ENCODE measurements at regions not wholly inside any gene's neighbourhood (a gene's known extent, or its start where the extent isn't known, plus 50 kb on each side); places are given as distances from the start of the nearest gene placed in this dataset.
"Not testable (repeated sequence)": the region's sequence is repeated elsewhere in the genome, so short reads cannot be mapped to it uniquely, and the experiment has no call there.

DNA sequence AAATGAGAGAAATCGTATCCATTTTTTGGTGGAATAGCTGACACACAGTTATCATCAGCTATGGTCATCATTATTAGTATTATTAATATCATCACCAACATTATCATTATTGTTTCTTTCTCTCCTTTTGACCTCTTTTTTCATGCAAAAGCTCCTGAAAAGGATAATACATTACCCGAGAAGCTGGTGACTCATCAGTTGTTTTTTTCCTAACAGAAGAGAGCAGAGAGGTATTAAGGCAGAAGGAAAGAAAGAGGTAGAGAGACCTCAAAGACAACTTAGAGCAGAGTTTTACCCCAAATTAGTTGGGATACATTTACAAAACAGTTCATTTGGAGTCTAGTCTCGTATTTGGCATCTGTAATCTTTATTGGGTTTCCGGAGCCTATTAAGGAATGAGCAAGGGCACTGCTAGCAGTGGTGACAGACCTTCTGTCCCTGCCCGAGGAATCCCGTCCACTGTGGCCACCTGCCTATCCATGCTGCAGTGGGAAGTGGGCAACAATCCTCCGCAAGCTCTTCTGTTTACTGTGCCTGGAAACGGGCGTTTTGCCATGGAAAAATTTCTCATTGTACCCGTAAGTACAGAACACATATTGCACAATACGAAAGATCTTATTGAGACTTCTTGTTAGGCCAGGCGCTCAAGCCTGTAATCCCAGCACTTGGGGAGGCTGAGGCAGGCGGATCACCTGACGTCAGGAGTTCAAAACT, 170.0 kb upstream of the MKLN1 start:
- DNase-seq: no peak

DNA sequence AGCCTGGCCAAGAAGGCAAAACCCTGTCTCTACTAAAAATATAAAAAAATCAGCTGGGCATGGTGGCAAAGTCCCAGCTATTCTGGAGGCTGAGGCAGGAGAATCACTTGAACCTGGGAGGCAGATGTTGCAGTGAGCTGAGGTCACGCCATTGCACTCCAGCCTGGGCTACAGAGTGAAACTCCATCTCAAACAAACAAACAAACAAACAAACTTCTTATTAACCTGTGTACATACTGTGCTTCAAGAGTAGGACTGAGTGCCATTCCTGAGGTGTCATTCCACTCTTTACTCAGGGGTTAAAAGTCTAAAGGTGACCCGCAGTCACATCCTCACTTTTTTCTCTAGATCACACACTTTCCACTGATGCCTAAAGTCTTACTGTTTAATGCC, 169.4 kb upstream of the MKLN1 start:
- not testable (repeated sequence) for DNase-seq

DNA sequence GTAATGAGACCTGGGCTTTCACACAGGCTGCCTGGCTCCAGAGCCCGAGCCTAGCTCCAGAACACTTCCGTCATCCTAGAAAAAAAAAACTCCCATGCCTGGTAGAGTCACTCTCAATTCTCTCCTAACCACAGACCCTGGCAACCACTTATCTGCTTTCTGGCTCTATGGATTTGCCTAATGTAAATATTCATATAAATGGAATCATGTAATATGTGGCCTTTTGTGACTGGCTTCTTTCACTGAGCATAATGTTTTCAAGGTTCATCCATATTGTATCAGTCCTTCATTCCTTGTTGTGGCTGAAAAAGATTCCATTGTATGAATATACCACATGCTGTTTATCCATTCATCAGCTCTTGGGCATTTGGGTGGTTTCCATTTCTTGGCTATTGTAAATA, 167.7 kb upstream of the MKLN1 start:
- DNase-seq: no peak

DNA sequence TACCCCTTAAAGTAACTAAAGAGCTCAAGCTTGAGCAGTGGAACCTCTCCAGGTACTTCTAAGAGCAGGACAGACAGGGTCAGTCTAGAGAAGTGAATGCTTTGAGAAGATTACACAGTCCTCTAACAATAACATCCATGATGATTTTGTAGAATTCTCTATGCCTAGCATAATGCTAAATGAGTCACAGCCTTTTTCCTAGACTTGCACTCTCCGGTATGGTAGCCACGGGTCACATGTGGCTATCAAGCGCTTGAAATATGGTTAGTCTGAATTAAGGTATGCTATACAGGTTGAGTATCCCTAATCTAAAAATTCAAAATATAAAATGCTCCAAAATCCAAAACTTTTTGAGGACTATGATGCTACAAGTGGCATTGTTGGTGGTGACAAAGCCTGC, 166.6 kb upstream of the MKLN1 start:
- no peak for DNase-seq

DNA sequence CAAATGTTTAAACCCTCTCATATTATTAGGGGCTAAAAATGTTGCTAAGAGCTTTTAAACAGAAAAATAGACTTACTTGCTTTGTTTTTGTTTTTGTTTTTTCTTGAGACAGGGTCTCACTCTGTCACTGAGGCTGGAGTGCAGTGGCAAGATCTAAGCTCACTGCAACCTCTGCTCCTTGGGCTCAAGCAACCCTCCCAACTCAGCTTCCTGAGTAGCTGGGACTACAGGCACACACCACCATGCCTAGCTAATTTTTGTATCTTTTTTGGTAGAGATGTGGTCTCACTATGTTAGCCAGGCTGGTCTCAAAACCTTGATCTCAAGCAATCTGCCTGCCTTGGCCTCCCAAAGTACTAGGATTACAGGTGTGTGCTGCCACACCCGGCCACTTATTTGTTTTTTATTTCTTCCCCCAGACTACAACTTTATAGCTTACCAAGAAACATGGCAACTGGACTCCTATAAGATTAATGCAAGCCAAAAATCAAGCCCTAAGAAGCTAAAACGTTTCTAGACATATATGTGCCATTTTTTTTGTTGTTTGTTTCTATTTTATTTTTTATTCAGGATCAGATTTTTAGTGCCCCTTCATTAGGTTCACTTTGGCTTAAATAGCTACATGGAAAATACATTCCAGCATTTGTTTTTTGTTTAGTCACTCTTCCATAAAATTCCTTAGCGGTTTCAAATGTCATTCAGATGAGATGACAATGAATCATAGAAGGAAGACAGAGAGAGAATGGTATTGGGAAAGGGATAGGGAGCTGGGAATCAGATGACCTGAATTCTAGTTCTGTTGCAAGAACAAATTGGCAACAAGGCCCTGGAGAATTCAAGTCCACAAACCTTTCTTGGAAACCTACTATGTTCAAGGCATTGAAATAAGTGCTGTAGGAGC, 163.4 kb upstream of the MKLN1 start:
- DNase-seq: no peak

DNA sequence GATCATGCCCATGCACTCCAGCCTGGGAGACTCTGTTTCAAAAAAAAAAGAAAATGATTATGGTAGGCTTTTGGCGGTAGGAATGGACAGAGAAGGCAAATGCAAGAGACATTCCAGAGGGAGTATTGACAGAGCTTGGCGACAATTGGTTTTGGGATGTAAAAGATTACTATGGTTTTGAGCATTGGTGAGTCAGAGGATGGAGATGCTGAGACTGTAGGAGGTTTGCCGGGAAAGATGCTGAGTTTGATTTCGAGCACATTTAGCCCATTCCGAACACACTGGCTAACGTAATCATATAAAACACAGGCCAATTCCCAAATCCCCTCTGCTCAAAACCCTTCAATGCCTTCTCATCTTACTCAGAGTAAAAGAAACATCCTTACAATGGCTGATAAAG, 161.6 kb upstream of the MKLN1 start:
- no peak for DNase-seq

DNA sequence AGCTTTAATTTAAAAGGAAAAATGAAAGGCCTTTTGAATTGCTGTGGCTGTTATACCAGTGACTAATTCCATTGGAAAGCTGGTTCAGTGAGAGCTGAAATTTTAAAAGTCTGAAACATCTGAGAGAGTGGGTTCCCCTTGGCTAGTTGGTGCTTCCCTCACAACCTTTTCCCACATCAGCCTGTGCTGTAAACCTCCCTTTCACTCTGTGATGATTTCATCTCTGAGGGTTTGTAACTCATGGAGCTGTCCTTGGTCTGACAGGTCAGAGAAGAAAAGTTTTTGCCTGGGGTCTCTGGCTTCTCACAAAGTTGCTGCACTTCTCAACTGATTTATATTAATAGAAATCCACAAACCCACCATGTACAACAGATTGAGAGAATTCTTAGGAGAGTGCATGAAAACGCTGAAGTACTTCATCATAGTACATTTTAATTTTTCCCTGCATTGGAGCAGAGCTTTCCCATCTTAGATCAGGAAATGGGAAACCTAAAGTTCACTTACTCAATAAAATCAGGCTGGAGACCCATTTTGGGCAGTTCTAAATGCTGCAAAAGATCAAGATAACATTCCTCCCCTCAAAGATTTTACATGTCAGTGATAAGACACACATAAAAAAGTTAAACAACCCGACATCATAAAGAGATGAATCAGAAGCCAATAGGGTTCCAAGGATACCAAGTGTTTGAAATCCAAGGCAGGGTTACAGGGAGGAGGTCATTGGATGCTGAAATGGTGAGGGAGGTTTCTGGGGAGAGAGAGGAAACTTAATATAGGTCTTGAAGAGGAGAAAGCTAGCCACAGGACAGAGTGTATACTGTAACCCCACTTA, 157.0 kb upstream of the MKLN1 start:
- no peak for DNase-seq

DNA sequence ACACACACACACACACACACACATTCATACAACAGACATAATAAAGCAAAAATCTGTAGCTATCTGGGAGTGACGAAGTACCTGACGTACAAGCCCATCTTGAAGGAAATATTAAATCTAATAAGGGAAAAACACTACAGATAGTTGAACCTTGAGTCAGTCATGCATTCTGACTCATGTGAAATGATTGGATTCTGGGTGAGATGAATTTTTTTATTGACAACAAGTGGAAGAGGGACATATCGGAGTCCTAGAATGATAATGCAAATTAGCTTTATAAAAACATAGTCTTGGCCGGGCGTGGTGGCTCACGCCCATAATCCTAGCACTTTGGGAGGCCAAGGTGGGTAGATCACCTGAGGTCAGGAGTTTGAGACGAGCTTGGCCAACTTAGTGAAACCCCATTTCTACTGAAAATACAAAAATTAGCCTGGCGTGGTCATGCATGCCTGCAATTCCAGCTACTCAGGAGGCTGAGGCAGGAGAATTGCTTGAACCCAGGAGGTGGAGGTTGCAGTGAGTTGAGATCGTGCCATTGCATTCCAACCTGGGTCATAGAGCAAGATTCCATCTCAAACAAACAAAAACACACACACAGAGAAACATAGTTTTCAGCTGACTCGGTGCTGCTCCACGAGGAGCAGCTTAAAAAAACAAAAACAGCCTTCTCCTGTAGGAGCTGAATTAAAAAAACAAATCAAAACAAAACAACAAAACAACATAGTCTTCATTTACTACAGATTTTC, 154.4 kb upstream of the MKLN1 start:
- no peak for DNase-seq

DNA sequence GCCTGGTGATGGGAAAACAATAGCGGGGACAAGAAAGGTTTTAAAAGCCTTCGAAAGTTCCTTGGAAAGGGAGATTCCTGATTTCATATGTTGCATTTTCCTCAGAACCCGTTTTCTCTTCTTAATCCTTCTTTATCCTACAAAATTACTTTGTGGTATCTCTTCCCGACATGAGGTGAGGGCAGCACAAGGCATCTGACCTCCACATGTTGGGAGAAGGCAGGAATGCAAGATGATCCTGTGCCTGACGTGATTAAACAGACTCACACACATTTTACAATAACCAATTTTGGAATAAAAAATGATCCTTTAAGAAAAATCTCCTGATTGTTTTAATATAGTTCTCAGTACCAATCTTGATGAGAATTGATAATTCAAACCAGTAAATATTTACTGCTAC, 153.3 kb upstream of the MKLN1 start:
- DNase-seq: no peak

DNA sequence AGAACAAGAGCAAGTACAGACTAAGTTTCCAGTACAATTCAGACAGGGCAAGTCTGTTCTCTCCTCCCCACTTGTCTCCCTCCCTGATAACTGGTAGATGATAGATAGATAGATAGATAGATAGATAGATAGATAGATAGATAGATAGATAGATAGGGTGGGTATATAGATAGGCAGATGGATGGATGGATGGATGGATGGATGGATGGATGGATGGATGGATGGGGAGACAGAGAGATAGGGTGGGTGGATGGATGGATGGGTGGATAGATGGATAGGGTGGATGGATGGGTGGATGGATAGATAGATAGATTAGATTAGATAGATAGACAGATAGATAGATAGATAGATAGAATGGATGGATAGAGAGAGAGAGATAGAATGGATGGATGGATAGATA, 152.8 kb upstream of the MKLN1 start:
- DNase-seq: no peak

DNA sequence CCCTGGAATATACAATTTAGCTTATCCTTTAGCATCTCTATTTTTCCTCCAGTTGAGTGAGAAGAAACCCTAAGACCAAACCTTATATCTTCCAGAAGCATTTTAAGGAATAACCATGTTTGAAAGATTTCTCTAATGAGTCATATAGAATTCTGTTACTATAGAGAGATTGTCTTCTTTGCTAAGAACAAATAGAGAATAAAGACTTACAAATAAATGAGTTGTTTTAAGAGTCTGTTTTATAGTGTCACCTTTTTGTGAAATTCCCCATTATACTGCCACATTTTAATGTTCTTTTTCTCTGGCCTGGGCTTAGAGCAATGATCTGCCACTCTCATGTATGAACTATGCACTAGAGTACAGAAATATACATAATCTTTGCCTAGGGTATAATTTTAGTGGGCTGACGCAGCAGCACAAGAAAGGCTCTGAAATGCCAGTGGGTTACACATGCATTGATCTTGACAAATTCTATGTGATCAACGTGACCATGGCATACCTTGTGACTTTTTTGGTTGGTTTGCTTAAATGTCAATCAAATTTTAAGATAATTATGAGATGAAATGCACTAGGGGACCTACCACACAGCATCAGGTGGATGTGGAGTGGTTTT, 145.1 kb upstream of the MKLN1 start:
- no peak for DNase-seq

DNA sequence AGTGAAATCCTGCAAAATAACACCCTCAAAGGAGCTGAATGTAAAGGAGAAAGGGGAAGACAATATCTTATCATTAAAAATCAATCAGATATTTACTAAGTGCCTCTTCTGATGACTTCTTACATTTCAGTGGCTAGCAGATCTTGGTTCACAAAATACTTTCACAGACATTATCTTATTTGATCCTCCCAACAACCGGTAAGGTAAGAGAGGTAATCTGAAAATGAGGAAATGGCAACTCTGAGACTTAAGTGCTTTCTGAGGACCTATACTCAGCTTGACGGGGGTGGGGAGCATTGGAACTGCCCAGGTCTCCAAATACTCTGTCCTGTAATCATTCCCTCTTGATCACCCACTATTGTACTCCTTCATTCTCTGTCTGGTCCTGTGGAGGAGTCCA, 144.6 kb upstream of the MKLN1 start:
- no peak for DNase-seq

DNA sequence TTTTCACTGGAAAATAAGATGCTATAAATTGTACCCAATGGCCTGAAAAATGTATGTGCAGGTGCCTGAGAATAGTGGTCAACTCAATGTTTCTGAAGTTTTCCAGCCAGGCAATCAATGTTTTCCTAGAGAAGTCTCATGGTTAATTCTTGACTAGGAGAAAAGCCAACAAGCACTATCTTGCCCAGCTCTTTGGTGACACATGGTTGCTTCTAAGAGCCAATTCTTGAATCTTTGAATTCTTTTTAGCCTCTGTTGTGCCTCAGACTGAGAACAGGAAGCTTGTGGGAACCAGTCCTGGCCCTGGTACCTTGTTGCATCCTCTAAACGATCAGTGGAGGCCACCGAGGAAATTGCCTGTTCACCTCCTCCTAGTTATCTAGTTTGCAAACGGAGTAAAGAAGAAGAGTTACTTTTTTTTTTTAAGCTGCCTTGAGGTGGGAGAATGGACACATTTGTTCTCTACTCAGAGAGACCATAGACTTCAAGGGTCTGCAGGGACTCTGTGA, 144.0 kb upstream of the MKLN1 start:
- no peak for DNase-seq

DNA sequence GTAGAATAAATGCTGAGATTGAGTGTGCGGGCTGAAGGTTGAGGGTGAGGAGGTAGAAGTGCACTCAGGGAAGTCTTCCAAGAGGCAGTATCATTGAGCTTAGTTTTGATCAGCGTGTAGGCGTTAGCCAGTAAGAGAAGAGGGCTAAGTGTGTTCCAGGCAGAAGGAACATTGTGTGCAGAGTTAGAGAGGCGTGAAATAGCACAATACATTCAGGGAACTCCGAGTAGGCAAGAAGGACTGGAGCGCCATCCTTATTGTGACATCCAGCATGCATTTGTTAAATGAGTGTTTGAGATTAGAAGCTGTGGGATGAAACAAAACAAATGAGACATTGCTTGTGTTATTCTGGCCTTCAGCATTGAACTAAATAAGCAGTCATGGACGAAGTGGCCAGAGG, 140.9 kb upstream of the MKLN1 start:
- DNase-seq: no peak

DNA sequence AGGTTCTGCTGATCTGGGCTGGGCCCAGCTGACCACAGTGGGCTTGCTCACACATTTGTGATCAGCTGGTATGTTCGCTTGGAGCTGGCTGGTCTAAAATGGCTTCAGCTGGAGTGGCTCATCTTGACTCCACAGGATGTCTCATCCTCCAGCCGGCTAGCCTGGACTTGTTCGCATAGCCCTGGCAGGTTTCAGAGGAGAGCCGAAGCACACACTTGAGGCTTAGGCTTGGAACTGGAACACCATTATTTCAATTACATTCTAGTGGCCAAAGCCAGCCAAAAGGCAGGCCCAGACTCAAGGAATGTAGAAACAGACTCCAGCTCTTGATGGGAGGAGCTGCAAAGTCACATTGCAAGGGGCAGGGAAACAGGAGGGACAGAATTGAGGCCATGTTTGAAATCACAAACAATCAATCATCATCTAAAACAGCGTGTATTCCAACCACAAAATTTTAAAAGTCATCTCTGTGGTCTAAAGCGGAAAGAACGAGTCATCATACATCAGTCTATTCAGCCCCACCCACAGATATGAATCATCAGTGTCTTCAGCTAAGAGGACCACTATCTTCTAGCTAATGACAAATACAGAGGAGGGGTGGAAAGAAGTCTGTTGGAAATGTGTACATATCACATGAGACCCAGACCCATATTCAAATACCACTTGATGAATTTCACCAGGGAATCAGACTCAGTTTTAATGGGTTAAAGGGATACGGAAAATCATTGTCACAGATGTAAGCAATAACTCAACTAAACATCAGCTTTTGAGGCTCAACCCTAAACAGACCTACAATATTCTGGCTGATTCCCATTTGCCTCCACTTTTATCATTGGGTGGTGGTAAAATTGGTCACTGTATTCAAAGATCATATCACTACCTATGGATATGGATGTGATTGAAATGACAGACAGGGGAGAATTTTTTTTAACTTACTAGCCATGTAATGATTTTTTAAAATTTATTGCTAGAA, 139.0 kb upstream of the MKLN1 start:
- no peak for DNase-seq

DNA sequence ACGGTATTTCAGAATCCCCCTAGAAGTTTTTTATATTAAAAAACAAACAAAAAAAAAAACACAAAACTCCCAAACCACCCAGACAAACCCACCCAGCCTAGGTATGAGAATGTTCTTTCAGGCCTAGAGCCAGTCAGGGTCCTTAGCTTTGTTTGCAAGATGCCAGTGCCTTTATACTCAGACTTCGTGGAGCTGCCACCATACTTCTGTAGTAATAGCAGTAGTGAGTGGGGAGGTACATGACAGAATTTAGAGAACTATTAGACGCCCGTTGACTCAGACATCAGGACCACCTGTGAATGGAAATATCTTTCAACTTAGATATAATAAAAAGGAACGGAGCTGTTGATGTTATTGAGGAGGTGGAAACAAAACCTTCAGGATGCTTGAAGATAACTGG, 138.2 kb upstream of the MKLN1 start:
- DNase-seq: no peak

DNA sequence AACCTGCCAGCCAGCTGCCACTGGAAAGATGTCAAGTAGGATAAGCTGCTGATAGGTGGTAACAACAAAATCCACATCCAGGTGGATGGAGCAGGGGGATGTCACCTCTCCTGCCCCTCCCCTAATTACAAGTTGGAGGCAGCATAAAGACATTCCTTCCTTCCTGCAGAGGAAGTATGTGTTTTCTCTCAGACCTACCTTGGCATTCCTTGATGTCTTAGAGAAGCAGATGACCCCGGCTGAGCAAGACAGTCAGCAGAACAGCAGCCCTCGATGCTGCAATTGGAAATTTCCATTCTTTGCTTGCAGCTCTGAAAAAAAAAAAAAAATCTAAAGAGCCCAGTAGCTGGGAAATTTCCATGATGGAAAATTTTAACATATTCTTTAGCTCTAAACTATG, 137.5 kb upstream of the MKLN1 start:
- no peak for DNase-seq

DNA sequence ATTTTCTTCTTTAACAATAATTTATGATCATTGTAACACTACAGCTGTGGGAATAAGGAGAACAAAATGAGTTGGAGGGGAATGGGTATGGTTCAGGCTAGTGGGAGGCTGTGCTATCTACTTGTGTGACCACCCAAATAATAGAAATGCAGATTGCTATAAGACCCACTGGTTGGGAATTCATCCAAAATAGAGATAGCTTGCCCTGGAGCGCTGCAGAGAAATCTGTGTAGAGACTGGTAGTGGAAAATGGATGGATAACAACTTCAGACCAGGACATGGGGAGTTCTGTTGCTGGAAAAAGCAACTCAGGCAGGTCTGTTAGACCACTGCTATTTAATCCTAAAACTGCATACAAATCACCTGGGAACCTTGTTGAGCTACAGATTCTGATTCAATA, 137.1 kb upstream of the MKLN1 start:
- DNase-seq: no peak

DNA sequence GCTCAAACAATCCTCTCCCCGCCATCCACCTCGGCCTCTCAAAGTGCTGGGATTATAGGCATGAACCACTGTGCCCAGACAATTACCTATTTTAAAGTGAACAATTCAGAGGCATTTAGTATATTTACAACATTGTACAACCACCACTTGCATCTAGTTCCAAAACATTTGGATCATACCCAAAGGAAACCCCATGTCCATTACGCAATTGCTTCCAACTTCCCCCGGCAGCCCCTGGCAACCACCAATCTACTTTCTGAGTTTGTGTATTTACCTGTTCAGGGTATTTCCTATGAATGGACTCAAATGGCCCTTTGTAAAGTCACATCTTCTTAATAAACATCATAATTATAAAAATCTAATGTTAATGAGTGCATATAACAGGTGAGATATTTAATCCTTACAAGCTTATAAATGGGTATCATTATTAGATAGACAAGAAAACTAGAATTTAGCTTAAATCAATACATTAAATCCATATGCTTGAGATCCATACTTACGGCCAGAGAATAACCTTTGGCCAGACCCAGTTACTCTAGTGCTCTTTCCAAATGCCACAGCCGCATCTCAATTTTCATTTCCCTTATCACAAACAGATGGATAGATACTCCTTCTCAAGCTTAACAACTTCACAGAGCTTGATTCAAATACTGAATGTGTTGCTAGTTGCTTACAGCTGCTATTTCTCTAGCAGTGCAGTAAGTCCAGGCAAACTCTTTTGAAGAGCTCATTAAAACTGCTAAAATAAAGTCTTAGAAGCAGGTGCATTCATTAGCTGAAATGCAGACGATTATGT, 133.4 kb upstream of the MKLN1 start:
- DNase-seq: peak; percentile 59

DNA sequence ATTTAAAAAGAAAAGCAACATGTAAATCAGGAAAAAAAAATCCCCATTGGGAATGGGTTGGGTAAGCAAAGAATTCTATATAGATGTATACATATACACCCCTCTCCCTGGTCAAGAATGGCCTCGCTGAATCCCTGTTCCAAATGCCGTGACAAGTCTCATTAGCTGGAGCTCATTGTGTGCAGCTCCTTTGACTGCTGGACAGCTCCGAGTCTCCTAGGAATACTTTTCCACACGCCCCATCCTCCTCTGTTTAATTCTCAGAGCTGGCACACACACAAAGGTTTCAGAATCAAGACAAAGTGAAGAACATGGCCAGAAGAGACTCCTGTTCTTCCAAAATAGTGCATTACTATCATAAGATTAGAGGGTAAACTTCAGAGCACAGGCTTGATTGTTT, 130.9 kb upstream of the MKLN1 start:
- DNase-seq: peak; percentile 22

Data from NCI-H774 (cell line).